Thymus (tissue), 11 donors: ENCODE measurements at regions not wholly inside any gene's neighbourhood (a gene's known extent, or its start where the extent isn't known, plus 50 kb on each side); places are given as distances from the start of the nearest gene placed in this dataset.

Source experiments
- DNase-seq, 9 donors: peaks; one replicate each; pipeline ENCODE4 v3.0.0-alpha.2; 2013; ENCODE audit warnings: low spot score in 9 of 9, low read depth in 6 of 9, missing footprints in 1 of 9
- H3K27ac ChIP-seq, 2 donors: one replicate each; pipeline ENCODE4 v1.5.1; 2013; ENCODE audit warnings: control low read depth in 1 of 2, low read depth in 1 of 2, low read length in 1 of 2, mild to moderate bottlenecking in 1 of 2, moderate library complexity in 1 of 2
- H3K27me3 ChIP-seq, 2 donors: one replicate each; pipeline ENCODE4 v1.5.1; 2013; ENCODE audit warnings: low read length in 1 of 2; ENCODE audit not compliant: control insufficient read depth in 2 of 2, insufficient read depth in 1 of 2
- H3K36me3 ChIP-seq, 2 donors: one replicate each; pipeline ENCODE4 v1.5.1; 2013; ENCODE audit warnings: low read length in 1 of 2, mild to moderate bottlenecking in 1 of 2, moderate library complexity in 1 of 2; ENCODE audit not compliant: control insufficient read depth in 2 of 2, insufficient read depth in 2 of 2
- H3K4me1 ChIP-seq, 2 donors: one replicate each; pipeline ENCODE4 v1.5.1; 2013; ENCODE audit warnings: low read length in 2 of 2; ENCODE audit not compliant: control insufficient read depth in 2 of 2, insufficient read depth in 2 of 2
- H3K4me3 ChIP-seq, 2 donors: one replicate each; pipeline ENCODE4 v1.5.1; 2013; ENCODE audit warnings: low read length in 2 of 2, control low read depth in 1 of 2, mild to moderate bottlenecking in 1 of 2
- H3K9me3 ChIP-seq, 2 donors: one replicate each; pipeline ENCODE4 v1.5.1; 2013; ENCODE audit warnings: low read length in 1 of 2, mild to moderate bottlenecking in 1 of 2; ENCODE audit not compliant: control insufficient read depth in 2 of 2, insufficient read depth in 1 of 2
- WGBS: extraction: QIAGEN DNeasy Blood & Tissue Kit; methylation state at CpG from one replicate; pipeline ENCODE4 v1.1.7; 2013; 5-methylcytosine and 5-hydroxymethylcytosine counted together
- donor health status: healthy.

DNA sequence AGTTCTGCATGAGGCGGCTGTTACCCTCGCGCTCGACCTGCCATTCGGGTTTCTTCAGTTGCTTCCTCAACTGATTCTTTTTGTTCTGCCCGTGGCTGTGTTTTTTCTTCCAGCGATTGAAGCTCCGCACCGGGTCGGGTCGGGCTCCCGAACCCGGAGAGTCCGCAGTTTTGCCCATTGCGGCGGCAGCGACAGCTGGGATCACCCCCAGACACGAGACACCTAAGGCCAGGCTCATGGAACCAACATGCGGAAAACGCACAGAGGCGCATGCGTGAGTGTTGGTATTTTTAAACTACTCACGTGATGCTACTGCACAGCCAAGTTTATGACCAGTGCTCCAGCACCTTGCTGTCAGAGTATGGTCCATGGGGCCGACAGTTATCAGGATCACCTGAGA lies 100.0 kb downstream of the SPATA31D1 start:
- Histone ChIP-seq H3K4me1 (no peaks in the 10 kb centered on the region), H3K9me3 (no peaks in the 10 kb centered on the region), H3K4me3 (no peak overlapping the region), H3K27ac (no peak overlapping the region), H3K27me3 (no peaks in the 10 kb centered on the region), H3K36me3 (no peaks in the 10 kb centered on the region)
- 97% methylated on average over 24 of the region's 24 CpGs for WGBS
- DNase-seq = no peak

DNA sequence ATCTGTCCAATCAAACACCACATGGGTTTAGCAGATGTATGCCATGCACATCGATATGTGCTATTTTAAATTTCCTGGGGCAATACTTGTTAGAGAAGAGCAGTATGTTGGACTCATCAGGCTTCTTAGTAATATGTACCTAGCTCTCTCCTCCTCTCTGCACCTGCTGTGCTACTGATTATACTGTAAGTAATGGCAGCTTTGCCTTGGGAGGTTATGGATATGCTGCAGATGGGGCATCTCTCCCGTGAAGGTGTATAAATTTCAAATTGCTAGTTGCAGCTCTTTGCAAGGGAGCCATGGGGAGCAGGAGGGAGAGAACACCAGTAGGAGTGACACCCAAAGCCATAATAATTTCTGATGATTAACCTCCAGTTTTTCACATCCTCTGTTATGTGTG lies 101.5 kb downstream of the SPATA31D1 start:
- Histone ChIP-seq H3K27ac (no peak overlapping the region), H3K27me3 (no peaks in the 10 kb centered on the region), H3K4me1 (no peaks in the 10 kb centered on the region), H3K9me3 (no peaks in the 10 kb centered on the region), H3K4me3 (no peak overlapping the region), H3K36me3 (no peaks in the 10 kb centered on the region)
- 97% methylated on average over 2 of the region's 2 CpGs for WGBS
- DNase-seq = no peak

DNA sequence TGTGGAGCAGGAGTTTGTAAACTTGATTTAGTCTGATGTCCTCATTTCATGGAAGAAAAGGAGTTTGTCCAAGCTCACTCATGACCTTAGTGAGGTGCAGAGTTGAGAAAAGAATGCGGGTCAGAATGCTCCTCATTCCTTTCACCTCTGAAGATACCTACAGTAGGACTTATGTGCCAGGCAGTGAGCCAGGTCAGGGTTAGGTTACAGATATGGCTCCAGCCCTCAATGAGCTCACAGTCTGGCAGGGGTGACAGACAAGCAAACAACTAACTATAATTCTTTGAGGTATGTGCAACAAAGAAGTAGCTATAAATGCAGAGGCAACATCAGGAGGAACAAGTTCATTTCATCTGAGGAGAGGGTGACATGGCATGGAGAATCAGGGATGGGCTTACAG lies 102.5 kb downstream of the SPATA31D1 start:
- no peaks in the 10 kb centered on the region for H3K27me3 ChIP-seq
- H3K9me3 ChIP-seq = no peaks in the 10 kb centered on the region
- H3K4me1 ChIP-seq = no peaks in the 10 kb centered on the region
- 96% methylated on average over 1 of the region's 1 CpG for WGBS
- H3K27ac ChIP-seq = no peak overlapping the region
- DNase-seq = no peak
- H3K4me3 ChIP-seq = no peak overlapping the region
- no peaks in the 10 kb centered on the region for H3K36me3 ChIP-seq

DNA sequence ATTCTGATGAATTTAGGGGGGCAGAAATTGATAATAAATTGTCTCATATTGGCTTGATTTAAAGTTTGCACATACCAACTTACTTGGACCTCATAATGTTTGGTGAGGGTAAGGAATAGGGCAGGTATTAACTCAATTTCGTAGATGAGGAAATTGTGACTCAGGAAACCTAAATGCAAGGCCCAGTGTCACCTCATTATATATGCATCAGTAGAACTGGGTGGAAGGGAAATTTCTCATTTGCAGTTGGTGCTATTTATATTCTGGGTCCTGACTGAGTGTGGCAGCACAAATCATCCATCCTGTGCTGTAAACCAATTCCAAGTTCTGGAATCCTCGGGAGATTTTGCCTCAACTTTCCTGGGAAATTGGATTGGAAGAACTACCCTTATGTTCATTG lies 103.0 kb downstream of the SPATA31D1 start:
- no peaks in the 10 kb centered on the region for H3K36me3 ChIP-seq
- 94% methylated on average over 2 of the region's 2 CpGs for WGBS
- H3K9me3 ChIP-seq = no peaks in the 10 kb centered on the region
- H3K4me1 ChIP-seq = no peaks in the 10 kb centered on the region
- DNase-seq = no peak
- no peaks in the 10 kb centered on the region for H3K27me3 ChIP-seq
- H3K27ac ChIP-seq = no peak overlapping the region
- H3K4me3 ChIP-seq = no peak overlapping the region

DNA sequence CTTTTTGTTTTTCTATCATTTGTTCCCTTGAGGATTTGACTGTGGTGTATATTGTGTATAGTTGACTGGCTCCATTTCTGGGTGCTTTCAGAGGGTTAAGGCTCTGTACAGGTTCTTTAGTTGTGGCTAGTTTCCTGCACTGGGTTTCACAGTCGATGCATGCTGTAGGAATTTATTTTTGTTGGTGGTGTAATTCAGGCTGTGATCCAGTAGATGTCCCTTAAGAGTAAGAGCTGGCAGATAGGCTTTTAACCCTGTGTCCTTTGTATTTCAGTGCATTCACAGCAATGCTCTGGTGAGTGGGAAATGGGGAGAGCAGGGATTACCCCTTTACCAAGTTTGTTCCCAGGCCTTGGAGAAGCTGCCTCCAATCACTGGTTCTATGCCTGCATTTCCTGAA lies 112.9 kb downstream of the SPATA31D1 start:
- no peaks in the 10 kb centered on the region for H3K27me3 ChIP-seq
- no peak for DNase-seq
- H3K4me3 ChIP-seq = no peak overlapping the region
- no peak overlapping the region for H3K27ac ChIP-seq
- no peaks in the 10 kb centered on the region for H3K4me1 ChIP-seq
- H3K9me3 ChIP-seq = peaks cover 0 to 5% of the 10 kb centered on the region in 2 donors
- WGBS = 96% methylated on average over 1 of the region's 1 CpG
- no peaks in the 10 kb centered on the region for H3K36me3 ChIP-seq

DNA sequence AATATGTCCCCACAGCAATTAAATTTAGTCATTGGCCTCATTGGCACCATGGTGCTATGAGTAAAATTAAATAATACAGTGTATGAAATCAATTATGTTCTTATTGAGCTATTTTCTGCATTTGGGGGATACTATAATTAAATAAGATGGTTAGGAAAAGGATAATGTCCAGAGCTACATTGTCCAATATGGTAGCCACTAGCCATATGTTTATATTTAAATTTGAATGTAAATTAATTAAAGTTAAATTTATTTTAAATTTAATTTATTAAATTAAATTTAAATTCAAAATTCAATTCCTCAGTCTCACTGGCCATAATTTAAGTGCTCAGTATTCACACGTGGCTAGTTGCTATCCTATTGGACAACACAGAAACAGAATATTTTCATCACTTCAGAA lies 115.7 kb downstream of the SPATA31D1 start:
- no peaks in the 10 kb centered on the region for H3K36me3 ChIP-seq
- WGBS = 94% methylated on average over 1 of the region's 1 CpG

DNA sequence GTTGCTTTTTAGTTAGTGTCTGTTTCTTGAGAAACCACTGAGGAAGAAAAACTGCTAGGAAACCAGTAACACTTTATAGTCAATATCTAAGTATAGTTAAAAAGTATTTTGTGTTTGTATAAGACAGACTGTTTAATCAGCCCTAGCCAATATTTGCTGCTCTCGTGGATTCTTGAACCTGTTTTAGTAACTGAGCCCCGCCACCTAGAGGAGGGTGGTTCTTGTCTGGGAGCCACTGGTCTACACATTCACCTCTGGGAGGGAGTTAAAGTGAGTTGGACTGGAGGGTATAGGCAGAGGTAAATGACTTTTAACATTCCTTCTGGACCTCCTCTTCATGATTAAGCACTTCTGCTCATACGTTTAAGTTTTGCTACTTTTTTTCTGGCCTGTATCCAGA lies 117.2 kb downstream of the SPATA31D1 start:
- 90% methylated on average over 3 of the region's 3 CpGs for WGBS
- Histone ChIP-seq H3K27ac (no peak overlapping the region), H3K36me3 (no peaks in the 10 kb centered on the region), H3K27me3 (no peaks in the 10 kb centered on the region), H3K4me1 (no peaks in the 10 kb centered on the region), H3K4me3 (no peak overlapping the region), H3K9me3 (peaks cover 0 to 5% of the 10 kb centered on the region in 2 donors)
- DNase-seq = no peak

More for the DNA sequence above, 115.7 kb downstream of the SPATA31D1 start:
- H3K4me3 ChIP-seq = no peak overlapping the region
- DNase-seq = no peak
- H3K27ac ChIP-seq = no peak overlapping the region
- H3K27me3 ChIP-seq = no peaks in the 10 kb centered on the region
- H3K9me3 ChIP-seq = peaks cover 0 to 5% of the 10 kb centered on the region in 2 donors
- H3K4me1 ChIP-seq = no peaks in the 10 kb centered on the region

DNA sequence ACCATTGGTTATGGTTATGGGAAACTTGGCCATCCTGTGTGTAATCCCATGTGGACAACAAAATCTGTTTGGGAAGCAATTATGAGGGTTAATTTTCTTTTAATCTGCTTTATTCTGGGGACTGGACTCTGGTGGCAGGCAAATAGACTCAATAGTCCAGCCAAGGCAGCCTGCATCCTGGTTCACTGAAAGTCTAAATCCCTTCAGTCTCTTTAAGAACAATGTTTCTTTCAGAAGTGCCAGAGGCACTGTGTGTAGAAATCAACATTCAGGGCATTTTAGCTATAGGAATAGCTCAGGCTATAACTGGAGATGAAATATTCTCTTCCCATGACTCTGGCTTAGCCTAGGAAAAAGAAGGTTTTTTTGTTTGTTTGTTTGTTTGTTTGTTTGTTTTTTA lies 118.0 kb downstream of the SPATA31D1 start:
- Histone ChIP-seq H3K9me3 (peaks cover 0 to 5% of the 10 kb centered on the region in 2 donors), H3K4me3 (no peak overlapping the region), H3K4me1 (no peaks in the 10 kb centered on the region), H3K27me3 (no peaks in the 10 kb centered on the region), H3K27ac (no peak overlapping the region), H3K36me3 (no peaks in the 10 kb centered on the region)
- DNase-seq = no peak

DNA sequence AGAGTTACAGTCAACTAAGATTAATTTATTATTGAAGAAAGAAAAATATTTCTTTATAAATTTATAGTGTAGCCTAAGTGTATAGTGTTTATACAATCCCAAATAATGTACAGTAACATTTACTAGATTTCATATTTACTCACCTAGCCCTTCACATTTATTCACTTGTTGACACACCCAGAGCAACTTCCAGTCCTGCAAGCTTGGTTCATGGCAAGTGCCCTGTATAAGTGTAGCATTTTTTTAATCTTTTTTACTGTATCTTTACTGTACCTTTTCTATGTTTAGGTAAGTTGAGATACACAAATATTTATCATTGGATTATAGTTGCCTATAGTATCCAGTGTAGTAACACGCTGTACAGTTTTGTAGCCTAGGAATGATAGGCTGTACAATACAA lies 119.9 kb downstream of the SPATA31D1 start:
- Histone ChIP-seq H3K9me3 (no peaks in the 10 kb centered on the region), H3K27me3 (no peaks in the 10 kb centered on the region), H3K27ac (no peak overlapping the region), H3K4me1 (no peaks in the 10 kb centered on the region), H3K36me3 (no peaks in the 10 kb centered on the region), H3K4me3 (no peak overlapping the region)
- 94% methylated on average over 1 of the region's 1 CpG for WGBS
- no peak for DNase-seq

DNA sequence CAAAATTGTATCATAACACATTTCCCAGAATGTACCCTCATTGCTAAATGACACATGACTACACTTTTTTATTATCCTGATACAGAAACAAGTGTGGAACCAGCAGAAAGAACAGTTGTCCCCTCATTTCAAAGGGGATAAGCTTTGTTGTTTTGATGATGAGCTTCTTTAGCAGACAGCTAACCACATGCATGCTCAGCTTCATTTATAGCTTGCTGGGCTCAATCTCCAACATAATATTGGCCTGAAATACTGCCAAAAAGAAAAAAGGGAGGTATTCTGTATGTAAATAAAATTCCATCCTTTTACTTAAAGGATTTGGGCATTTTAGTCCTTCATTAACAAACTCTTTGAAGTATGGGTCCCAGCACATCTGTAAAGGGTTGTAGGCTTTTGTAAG lies 120.4 kb downstream of the SPATA31D1 start:
- Histone ChIP-seq H3K27ac (no peak overlapping the region), H3K27me3 (no peaks in the 10 kb centered on the region), H3K36me3 (no peaks in the 10 kb centered on the region), H3K4me3 (no peak overlapping the region), H3K4me1 (no peaks in the 10 kb centered on the region), H3K9me3 (no peaks in the 10 kb centered on the region)
- DNase-seq = no peak
